Activated CD4-positive, alpha-beta T cell treated with anti-CD3 and anti-CD28 coated beads for 1 hour (primary cell): ENCODE measurements at regions not wholly inside any gene's neighbourhood (a gene's known extent, or its start where the extent isn't known, plus 50 kb on each side); places are given as distances from the start of the nearest gene placed in this dataset.

ENCODE experiments used
- DNase-seq: peaks from one replicate; pipeline ENCODE4 v3.0.0-alpha.2; 2020

DNA sequence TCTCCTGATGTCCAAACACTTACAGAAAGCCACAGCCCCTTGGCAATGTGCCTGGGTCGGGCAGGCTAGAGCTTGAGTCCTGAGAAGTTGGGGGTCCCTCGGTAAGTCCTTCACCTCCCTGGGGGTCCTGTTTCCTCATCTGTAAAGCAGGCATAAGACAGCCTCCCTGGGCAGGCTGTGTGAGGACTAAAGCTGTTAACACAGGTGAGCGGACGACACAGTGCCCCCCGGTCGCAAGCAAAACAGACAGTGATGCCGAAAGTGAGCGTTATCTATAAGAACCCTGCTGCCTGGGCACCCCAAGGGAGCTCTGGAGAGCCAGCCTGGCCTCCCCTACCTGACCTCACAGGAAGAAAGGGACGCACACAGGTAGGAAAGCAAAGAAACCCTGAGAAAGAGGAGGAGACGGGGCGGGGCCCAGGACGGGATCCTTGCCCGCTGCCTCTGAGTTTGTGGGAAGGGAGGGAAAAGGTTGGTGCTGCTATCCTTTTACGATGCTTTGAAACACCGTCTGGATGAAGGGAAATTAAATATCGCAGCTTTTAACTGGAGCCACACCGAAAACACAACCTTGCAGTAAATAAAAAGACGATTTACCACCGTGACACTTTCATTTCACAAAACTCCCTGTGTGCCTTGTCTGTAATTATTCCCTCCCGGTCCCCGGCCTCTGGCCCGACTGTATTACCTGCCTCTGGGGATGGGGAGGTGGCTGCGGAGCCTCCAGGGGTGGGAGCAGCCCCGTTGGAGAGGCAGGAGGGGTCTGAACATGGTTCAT, 67.1 kb downstream of the ENGASE start:
- no peak for DNase-seq

DNA sequence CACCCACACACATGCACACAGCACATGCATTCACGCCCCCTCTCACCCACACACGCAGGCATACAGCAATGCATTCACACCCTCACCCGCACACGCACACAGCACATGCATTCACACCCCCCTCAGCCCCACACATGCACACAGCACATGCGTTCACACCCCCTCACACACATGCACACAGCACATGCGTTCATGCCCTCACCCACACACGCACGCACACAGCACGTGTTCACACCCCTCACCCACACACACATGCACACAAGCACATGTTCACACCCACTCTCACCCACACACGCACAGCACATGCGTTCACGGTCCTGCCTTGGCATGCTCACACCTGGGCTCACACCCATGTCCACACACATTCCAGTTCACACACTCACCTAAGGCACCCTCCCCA, 64.2 kb downstream of the ENGASE start:
- DNase-seq = no peak

DNA sequence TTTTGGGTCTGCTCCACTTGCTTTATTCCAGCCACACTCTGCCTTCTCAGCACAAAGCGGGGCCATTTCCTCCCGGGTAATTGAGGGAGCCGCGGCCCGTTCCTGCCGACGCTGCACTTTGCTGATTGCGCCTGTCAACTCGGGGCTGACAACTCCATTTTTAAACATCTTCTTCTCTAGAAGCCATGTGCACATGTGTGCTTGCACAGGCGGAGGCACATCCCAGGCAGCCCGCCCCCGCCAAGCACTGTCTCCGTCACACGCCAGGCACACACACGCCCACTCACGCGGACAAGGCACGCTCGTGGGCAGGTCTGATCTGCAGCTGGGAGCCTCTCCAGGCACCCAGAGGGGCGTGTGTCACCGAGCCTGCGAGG, 63.2 kb downstream of the ENGASE start:
- no peak for DNase-seq

DNA sequence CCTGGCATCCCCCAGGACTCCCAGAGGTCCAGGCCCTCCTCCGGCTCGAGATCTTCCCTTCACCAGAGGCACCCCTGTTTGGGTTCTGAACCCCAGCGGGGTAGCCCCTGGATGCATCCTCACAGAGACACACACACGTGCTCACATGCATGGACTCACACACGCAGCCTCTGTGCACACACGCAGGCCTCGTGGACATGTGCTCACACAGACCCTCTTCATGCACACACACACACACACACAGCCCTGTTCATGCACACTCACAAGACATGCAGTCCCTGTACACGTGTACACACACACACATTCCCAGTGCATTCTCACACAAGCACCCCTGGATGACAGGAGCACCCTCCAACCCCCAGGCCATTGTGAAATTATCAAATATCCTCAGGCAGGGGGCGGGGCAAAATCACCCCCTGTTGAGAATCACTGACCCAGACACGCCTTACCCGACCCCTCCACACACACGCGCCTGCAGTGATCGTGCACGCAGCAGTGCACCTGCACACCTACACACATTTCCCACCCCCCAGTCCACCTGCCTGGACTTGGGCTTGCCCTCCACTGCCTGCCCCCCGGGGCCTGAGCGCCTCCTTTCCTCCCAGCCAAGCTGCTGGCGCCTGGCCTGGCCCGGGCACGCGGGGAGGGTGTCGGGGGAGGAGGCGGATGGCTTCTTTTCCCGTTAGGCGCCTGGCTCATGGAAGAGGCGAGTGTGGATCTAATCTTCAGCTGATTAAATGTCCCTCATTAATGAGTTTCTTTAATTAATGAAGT, 62.6 kb downstream of the ENGASE start:
- no peak for DNase-seq

DNA sequence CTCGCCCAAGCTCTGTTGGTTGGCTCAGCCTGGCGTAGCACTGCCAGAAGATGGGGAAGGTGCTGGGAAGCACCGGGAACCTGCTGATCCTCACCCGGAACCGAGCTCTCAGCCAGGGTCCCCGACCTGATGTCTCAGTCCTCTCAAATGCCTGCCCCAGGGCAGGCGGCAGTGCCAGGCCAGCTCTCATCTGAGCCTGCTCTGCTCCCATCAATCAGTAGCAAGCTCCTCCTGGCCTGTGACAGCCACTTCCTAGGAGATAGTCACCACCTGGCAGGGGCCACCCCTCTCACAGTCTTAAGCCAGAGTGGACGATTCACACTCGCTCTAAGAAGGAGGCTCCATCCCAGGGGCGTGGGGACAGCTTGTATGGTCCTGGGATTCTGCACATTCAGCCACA, 62.0 kb downstream of the ENGASE start:
- DNase-seq = no peak
